HG03025 (cell line): ENCODE measurements at regions not wholly inside any gene's neighbourhood (a gene's known extent, or its start where the extent isn't known, plus 50 kb on each side); places are given as distances from the start of the nearest gene placed in this dataset.

Source experiments
- ATAC-seq: cut with Tn5 transposase; IDR thresholded peaks from one replicate; pipeline ENCODE4 v1.9.1; 2021; ENCODE audit warnings: mild to moderate bottlenecking, moderate library complexity; ENCODE audit not compliant: unreplicated experiment, low FRiP score

- ATAC-seq: no peak
Measured at GRCh38 chr9:71590362-71590761, 178.0 kb downstream of the CEMIP2 start.

GRCh38 chr9:71589612-71590011 is 178.7 kb downstream of the CEMIP2 start:
- ATAC-seq: no peak

- no peak for ATAC-seq
Measured at GRCh38 chr9:71587576-71588362, 180.5 kb downstream of the CEMIP2 start.

GRCh38 chr9:71583792-71584191 is 184.5 kb downstream of the CEMIP2 start:
- no peak for ATAC-seq

GRCh38 chr9:71582347-71582746 is 186.0 kb downstream of the CEMIP2 start:
- no peak for ATAC-seq

GRCh38 chr9:71581101-71581500 is 187.2 kb downstream of the CEMIP2 start:
- ATAC-seq: no peak

GRCh38 chr9:71571186-71571585 is 197.1 kb downstream of the CEMIP2 start:
- no peak for ATAC-seq

GRCh38 chr9:71567890-71568289 is 200.4 kb downstream of the CEMIP2 start:
- no peak for ATAC-seq

GRCh38 chr9:71562140-71562539 is 206.2 kb downstream of the CEMIP2 start:
- no peak for ATAC-seq

GRCh38 chr9:71557310-71557709 is 211.0 kb downstream of the CEMIP2 start:
- no peak for ATAC-seq

GRCh38 chr9:71552480-71552879 is 215.8 kb downstream of the CEMIP2 start:
- no peak for ATAC-seq

- peak; percentile 87 for ATAC-seq
Measured at GRCh38 chr9:71549023-71549422, 219.3 kb downstream of the CEMIP2 start.

- no peak for ATAC-seq
Measured at GRCh38 chr9:71544464-71544863, 223.8 kb downstream of the CEMIP2 start.

- ATAC-seq: no peak
Measured at GRCh38 chr9:71541436-71541835, 226.9 kb downstream of the CEMIP2 start.

- ATAC-seq: no peak
Measured at GRCh38 chr9:71524996-71525580, 243.2 kb downstream of the CEMIP2 start.

GRCh38 chr9:71524516-71524915 is 243.8 kb downstream of the CEMIP2 start:
- ATAC-seq: no peak

GRCh38 chr9:71521132-71521531 is 247.2 kb downstream of the CEMIP2 start:
- no peak for ATAC-seq

- ATAC-seq: no peak
Measured at GRCh38 chr9:71519098-71519696, 249.1 kb downstream of the CEMIP2 start.

GRCh38 chr9:71518045-71518827 is 250.1 kb downstream of the CEMIP2 start:
- ATAC-seq: no peak

- no peak for ATAC-seq
Measured at GRCh38 chr9:71515626-71516025, 252.7 kb downstream of the CEMIP2 start.

GRCh38 chr9:71515107-71515506 is 253.2 kb downstream of the CEMIP2 start:
- ATAC-seq: no peak
